Psoas muscle (tissue), 7 donors: ENCODE measurements at regions not wholly inside any gene's neighbourhood (a gene's known extent, or its start where the extent isn't known, plus 50 kb on each side); places are given as distances from the start of the nearest gene placed in this dataset.

ENCODE experiments used
- ATAC-seq, 4 donors: fragments of 200-7000 bp; cut with Tn5 transposase; one replicate each; pipeline ENCODE4 v1.9.1; 2020; ENCODE audit warnings: moderate library complexity in 3 of 4, mild to moderate bottlenecking in 2 of 4
- DNase-seq, 2 donors: peaks; one replicate each; pipeline ENCODE4 v3.0.0-alpha.2; 2020
- H3K27ac ChIP-seq: fragments of 200-600 bp; one replicate; pipeline ENCODE4 v1.8.0; 2022
- H3K27me3 ChIP-seq, 3 donors: fragments of 200-600 bp in 1 of 3; one replicate each; pipeline versions ENCODE4 v1.6.1 to v1.8.0; 2013 to 2022; ENCODE audit warnings: low read length in 2 of 3, mild to moderate bottlenecking in 2 of 3, moderate library complexity in 1 of 3; ENCODE audit not compliant: insufficient read depth in 3 of 3
- H3K36me3 ChIP-seq, 2 donors: fragments of 200-600 bp in 1 of 2; one replicate each; pipeline versions ENCODE4 v1.6.1 to v1.8.0; 2013 to 2022; ENCODE audit warnings: low read depth in 1 of 2, mild to moderate bottlenecking in 1 of 2, moderate library complexity in 1 of 2; ENCODE audit not compliant: insufficient read depth in 1 of 2
- H3K4me1 ChIP-seq: fragments of 200-600 bp; one replicate; pipeline ENCODE4 v1.8.0; 2022
- H3K4me3 ChIP-seq: fragments of 200-600 bp; one replicate; pipeline ENCODE4 v1.8.0; 2022; ENCODE audit warnings: mild to moderate bottlenecking
- H3K9me3 ChIP-seq: fragments of 200-600 bp; one replicate; pipeline ENCODE4 v1.8.0; 2022
- WGBS, 3 donors: extraction: QIAGEN DNeasy Blood & Tissue Kit; methylation state at CpG; one replicate each; pipeline versions ENCODE4 v1.1.6 to v1.1.7; 2013; 5-methylcytosine and 5-hydroxymethylcytosine counted together
- intact Hi-C, 2 donors: fragments of 100-400 bp; cut with DNase I; formaldehyde crosslinking; loops; one replicate each; pipeline versions ENCODE4 v1.11.0 to v1.14.2; 2022
- TF ChIP-seq, protein P1 (sequence below): fragments of 200-600 bp; IDR thresholded peaks from one replicate; pipeline ENCODE4 v1.8.0; 2022; ENCODE audit warnings: antibody characterized with exemption
- donor health status: healthy with polysubstance abuse.
- donor health status: DM: no; HTN: no; CAD: no; lungs with moderate emphysema.
- donor health status: Bipolar disorder and iron deficiency.
- donor health status: healthy.
- donor health status: DM: yes; HTN: yes; CAD: no.
- donor health status: DM: no; HTN: no; CAD: no.
- donor health status: DM: yes; HTN: yes; CAD: no.

DNA sequence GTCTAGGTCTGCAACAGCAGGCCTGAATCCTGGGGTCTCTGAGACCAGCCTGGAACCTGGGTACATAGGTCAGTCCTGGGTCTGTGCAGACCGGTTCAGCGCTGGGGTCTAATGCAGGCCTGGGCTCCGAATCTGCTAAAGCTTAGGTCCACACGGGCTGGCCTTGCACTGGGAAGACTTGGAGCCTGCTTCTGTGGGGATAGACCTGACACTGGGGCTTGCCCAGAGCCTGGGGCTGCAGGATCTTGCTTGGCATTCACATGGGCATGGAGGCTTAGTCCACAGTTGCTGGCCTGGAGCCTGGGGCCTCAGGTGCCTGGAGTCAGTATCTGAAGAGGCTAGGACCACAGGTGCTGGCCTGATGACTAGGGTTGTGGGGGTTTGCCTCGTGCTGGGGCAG lies 369.8 kb upstream of the SEL1L start:
- DNase-seq (no peak), ATAC-seq (no peak)
- 73 to 76% (median 75%) methylated on average over 5 of the region's 5 CpGs for WGBS, 3 donors
- TF ChIP-seq, protein P1, sequence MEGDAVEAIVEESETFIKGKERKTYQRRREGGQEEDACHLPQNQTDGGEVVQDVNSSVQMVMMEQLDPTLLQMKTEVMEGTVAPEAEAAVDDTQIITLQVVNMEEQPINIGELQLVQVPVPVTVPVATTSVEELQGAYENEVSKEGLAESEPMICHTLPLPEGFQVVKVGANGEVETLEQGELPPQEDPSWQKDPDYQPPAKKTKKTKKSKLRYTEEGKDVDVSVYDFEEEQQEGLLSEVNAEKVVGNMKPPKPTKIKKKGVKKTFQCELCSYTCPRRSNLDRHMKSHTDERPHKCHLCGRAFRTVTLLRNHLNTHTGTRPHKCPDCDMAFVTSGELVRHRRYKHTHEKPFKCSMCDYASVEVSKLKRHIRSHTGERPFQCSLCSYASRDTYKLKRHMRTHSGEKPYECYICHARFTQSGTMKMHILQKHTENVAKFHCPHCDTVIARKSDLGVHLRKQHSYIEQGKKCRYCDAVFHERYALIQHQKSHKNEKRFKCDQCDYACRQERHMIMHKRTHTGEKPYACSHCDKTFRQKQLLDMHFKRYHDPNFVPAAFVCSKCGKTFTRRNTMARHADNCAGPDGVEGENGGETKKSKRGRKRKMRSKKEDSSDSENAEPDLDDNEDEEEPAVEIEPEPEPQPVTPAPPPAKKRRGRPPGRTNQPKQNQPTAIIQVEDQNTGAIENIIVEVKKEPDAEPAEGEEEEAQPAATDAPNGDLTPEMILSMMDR = no peak
- H3K4me1 ChIP-seq = no peaks in the 10 kb centered on the region
- H3K27ac ChIP-seq = no peak overlapping the region
- no peaks in the 10 kb centered on the region for H3K36me3 ChIP-seq
- no peak overlapping the region for H3K4me3 ChIP-seq
- intact Hi-C loops = no loop called here
- no peaks in the 10 kb centered on the region for H3K27me3 ChIP-seq
- H3K9me3 ChIP-seq = peaks cover 3% of the 10 kb centered on the region

DNA sequence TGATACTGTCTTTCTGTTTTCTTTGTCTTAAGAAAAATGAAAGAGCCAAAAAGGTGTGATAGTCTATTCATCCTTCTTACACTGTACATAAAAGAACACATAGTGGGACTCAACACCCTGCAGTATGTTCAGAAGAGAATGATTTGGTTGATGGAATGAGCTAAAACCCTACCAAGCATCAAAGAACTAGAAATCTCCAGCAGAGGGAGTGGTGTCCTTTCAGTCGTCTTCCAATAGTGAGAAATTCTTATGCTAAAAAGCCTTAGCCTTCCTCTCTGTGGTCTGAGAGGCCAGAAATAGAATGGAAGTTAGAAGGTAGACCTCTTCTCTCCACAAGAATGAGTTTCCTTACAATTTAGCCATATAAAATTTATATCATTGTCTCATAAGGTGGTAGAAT lies 393.4 kb upstream of the SEL1L start:
- H3K4me3 ChIP-seq = no peak overlapping the region
- H3K4me1 ChIP-seq = no peaks in the 10 kb centered on the region
- H3K9me3 ChIP-seq = no peaks in the 10 kb centered on the region
- H3K27me3 ChIP-seq = peaks cover 0 to 2% (median 0%) of the 10 kb centered on the region in 3 donors
- H3K27ac ChIP-seq = no peak overlapping the region
- 0 to 11% (median 9%) methylated on average over 1 of the region's 1 CpG for WGBS, 3 donors
- intact Hi-C loops = no loop called here
- H3K36me3 ChIP-seq = no peaks in the 10 kb centered on the region
- TF ChIP-seq, protein P1 = no peak
- DNase-seq = no peak
- ATAC-seq = no peak

DNA sequence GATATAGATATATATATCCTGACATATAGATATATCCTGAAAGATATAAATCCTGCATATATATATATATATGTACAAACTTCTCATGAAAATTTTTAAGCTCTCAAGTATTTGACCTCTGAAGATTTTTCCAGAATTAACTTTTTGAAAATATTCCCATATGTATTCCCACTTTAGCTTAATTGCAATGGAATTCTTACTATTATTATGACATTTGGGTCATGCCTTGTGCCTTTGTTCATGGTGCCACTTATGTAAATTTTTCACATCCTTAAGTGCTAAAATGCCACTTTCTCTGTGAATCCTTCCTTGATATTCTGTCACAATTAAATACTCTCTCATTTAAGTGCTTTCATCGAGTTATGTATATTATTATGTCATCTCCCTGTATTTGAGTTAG lies 398.2 kb upstream of the SEL1L start:
- H3K27me3 ChIP-seq = peaks cover 0 to 2% (median 0%) of the 10 kb centered on the region in 3 donors
- DNase-seq (no peak), ATAC-seq (no peak)
- H3K4me1 ChIP-seq = no peaks in the 10 kb centered on the region
- no peaks in the 10 kb centered on the region for H3K36me3 ChIP-seq
- TF ChIP-seq, protein P1 = no peak
- 65 to 80% (median 71%) methylated on average over 1 of the region's 1 CpG for WGBS, 3 donors
- no peak overlapping the region for H3K27ac ChIP-seq
- no peaks in the 10 kb centered on the region for H3K9me3 ChIP-seq
- intact Hi-C loops = no loop called here
- H3K4me3 ChIP-seq = no peak overlapping the region

DNA sequence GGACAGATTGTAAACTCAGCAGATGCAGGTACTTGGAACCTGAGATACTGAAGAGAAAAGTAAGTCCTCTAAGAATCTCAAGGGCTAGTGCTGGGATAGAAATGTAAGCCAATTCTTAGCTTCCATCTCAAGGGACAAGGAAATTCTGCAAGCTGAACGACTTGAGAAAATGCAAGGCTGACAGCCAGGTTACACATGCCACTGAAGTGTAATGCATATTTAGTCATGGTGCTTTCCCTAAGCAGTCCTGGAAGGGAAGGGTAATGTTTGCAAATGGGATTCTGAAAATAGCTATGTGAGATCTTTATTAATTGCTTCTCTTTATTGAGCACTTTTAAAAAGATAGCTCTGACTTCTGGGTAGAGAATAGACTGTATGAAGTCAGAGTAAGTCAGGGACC lies 402.7 kb upstream of the SEL1L start:
- Histone ChIP-seq H3K27me3 (peaks cover 0 to 2% (median 0%) of the 10 kb centered on the region in 3 donors), H3K9me3 (no peaks in the 10 kb centered on the region), H3K4me1 (no peaks in the 10 kb centered on the region), H3K27ac (no peak overlapping the region), H3K4me3 (no peak overlapping the region), H3K36me3 (no peaks in the 10 kb centered on the region)
- ATAC-seq (no peak), DNase-seq (no peak)
- intact Hi-C loops = no loop called here
- TF ChIP-seq, protein P1 = no peak
- 6 to 12% (median 12%) methylated on average over 1 of the region's 1 CpG for WGBS, 3 donors

DNA sequence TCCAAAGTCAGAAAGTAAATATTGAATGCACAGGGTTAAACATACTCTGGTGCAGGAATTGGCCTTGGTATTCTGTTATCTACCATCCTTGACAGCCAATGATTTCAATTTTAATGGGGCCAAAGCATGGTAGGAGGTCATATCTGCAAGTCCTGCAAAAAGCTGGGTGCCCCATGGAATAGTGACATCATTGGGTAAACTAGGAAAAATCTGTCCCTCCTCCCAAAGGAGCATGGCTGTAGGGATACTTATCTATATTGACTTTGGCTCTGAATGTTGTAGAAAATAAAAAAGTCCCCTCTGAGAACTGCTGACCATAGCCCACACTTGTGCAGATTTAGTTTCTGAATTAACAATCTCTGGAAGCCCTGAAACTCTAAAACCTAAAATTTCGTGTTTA lies 403.2 kb upstream of the SEL1L start:
- ATAC-seq (no peak), DNase-seq (no peak)
- H3K27ac ChIP-seq = no peak overlapping the region
- H3K36me3 ChIP-seq = no peaks in the 10 kb centered on the region
- TF ChIP-seq, protein P1 = no peak
- no peak overlapping the region for H3K4me3 ChIP-seq
- H3K27me3 ChIP-seq = peaks cover 0 to 2% (median 0%) of the 10 kb centered on the region in 3 donors
- WGBS, 3 donors = 21 to 46% (median 33%) methylated on average over 1 of the region's 1 CpG
- intact Hi-C loops = no loop called here
- no peaks in the 10 kb centered on the region for H3K4me1 ChIP-seq
- H3K9me3 ChIP-seq = no peaks in the 10 kb centered on the region
